CD8-positive, alpha-beta memory T cell (primary cell): ENCODE measurements at regions not wholly inside any gene's neighbourhood (a gene's known extent, or its start where the extent isn't known, plus 50 kb on each side); places are given as distances from the start of the nearest gene placed in this dataset.
"Not testable (repeated sequence)": the region's sequence is repeated elsewhere in the genome, so short reads cannot be mapped to it uniquely, and the experiment has no call there.

Experiments used
- CTCF ChIA-PET: fragments of 350-600 bp; sonication (Branson Sonifier 250); formaldehyde crosslinking; loops from one replicate; lab custom pipeline; 2021; ENCODE audit warnings: antibody characterized with exemption; lab: Charles Lee
- POLR2A ChIA-PET: fragments of 350-600 bp; sonication (Branson Sonifier 250); formaldehyde crosslinking; loops from one replicate; lab custom pipeline; 2021; ENCODE audit warnings: antibody characterized with exemption; lab: Charles Lee
- DNase-seq, 5 donors: peaks; one replicate each; pipeline versions ENCODE4 v3.0.0 to v3.0.0-alpha.2; 2020 to 2022; ENCODE audit warnings: mixed read lengths in 1 of 5
- H3K27ac ChIP-seq: one replicate; pipeline ENCODE4 v1.7.0; 2013; ENCODE audit warnings: low read depth, mild to moderate bottlenecking, low read length, moderate library complexity
- H3K27me3 ChIP-seq: 2 replicates; pipeline ENCODE4 v1.7.0; 2013; ENCODE audit warnings: low read length, mild to moderate bottlenecking; ENCODE audit not compliant: insufficient read depth, poor library complexity, severe bottlenecking
- H3K36me3 ChIP-seq: 2 replicates; pipeline ENCODE4 v1.7.0; 2013; ENCODE audit warnings: mild to moderate bottlenecking, low read length, moderate library complexity; ENCODE audit not compliant: insufficient read depth
- H3K4me1 ChIP-seq: 2 replicates; pipeline ENCODE4 v1.7.0; 2013; ENCODE audit warnings: mild to moderate bottlenecking, low read length, moderate library complexity; ENCODE audit not compliant: insufficient read depth
- H3K4me3 ChIP-seq: 2 replicates; pipeline ENCODE4 v1.7.0; 2013; ENCODE audit warnings: mild to moderate bottlenecking, low read length
- H3K9me3 ChIP-seq: 2 replicates; pipeline ENCODE4 v1.7.0; 2013; ENCODE audit warnings: mild to moderate bottlenecking, low read length
- H3K27ac Mint-ChIP-seq, 8 donors: one replicate each; pipeline ENCODE4 v1.8.0; 2020 to 2021; ENCODE audit warnings: mixed read lengths in 8 of 8, mild to moderate bottlenecking in 6 of 8, inconsistent platforms in 3 of 8, moderate library complexity in 3 of 8
- H3K27me3 Mint-ChIP-seq, 2 donors: one replicate each; pipeline ENCODE4 v1.8.0; 2020 to 2021; ENCODE audit warnings: mixed read lengths in 2 of 2, mild to moderate bottlenecking in 1 of 2, moderate library complexity in 1 of 2
- H3K36me3 Mint-ChIP-seq, 3 donors: one replicate each; pipeline ENCODE4 v1.8.0; 2020 to 2021; ENCODE audit warnings: mixed read lengths in 3 of 3, inconsistent platforms in 1 of 3, mild to moderate bottlenecking in 1 of 3
- H3K4me1 Mint-ChIP-seq, 3 donors: one replicate each; pipeline ENCODE4 v1.8.0; 2020 to 2021; ENCODE audit warnings: mixed read lengths in 3 of 3, inconsistent platforms in 1 of 3, mild to moderate bottlenecking in 1 of 3
- H3K4me3 Mint-ChIP-seq, 7 donors: one replicate each; pipeline ENCODE4 v1.8.0; 2020 to 2021; ENCODE audit warnings: mixed read lengths in 7 of 7, mild to moderate bottlenecking in 6 of 7, moderate library complexity in 4 of 7, inconsistent platforms in 2 of 7
- H3K9me3 Mint-ChIP-seq, 5 donors: one replicate each; pipeline ENCODE4 v1.8.0; 2020 to 2022; ENCODE audit warnings: mixed read lengths in 5 of 5, mild to moderate bottlenecking in 3 of 5, moderate library complexity in 2 of 5, inconsistent platforms in 1 of 5

DNA sequence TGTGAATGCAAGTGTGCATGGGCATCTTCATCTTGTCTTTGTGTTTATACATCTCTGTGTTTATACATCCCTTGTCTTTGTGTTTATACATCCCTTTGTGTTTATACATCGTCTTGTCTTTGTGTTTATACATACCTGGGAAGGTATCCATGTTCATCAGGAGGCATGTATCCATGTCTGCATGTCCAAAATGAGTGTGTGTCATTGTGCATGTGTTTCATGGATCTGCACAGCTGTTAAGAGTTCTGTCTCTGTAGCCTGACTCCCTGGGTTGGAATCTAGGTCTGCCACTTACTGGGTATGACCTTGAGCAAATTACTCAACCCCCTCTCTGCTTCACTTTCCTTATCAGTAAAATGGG is 50.1 kb upstream of the SIRPA start:
- Histone ChIP-seq H3K36me3 (no peaks in the 10 kb centered on the region), H3K9me3 (no peaks in the 10 kb centered on the region), H3K4me1 (no peaks in the 10 kb centered on the region), H3K27ac (no peak overlapping the region), H3K27me3 (no peaks in the 10 kb centered on the region), H3K4me3 (no peak overlapping the region)
- H3K9me3 Mint-ChIP-seq = peaks cover 0 to 5% (median 4%) of the 10 kb centered on the region in 5 donors
- POLR2A ChIA-PET = no interaction called here
- CTCF ChIA-PET = no interaction called here
- peaks cover 24 to 34% of the 10 kb centered on the region in 2 donors for H3K27me3 Mint-ChIP-seq
- H3K27ac Mint-ChIP-seq = no peak overlapping the region
- peaks cover 0 to 8% (median 1%) of the 10 kb centered on the region in 3 donors for H3K36me3 Mint-ChIP-seq
- H3K4me1 Mint-ChIP-seq = no peaks in the 10 kb centered on the region
- H3K4me3 Mint-ChIP-seq = no peak overlapping the region
- DNase-seq = no peak

DNA sequence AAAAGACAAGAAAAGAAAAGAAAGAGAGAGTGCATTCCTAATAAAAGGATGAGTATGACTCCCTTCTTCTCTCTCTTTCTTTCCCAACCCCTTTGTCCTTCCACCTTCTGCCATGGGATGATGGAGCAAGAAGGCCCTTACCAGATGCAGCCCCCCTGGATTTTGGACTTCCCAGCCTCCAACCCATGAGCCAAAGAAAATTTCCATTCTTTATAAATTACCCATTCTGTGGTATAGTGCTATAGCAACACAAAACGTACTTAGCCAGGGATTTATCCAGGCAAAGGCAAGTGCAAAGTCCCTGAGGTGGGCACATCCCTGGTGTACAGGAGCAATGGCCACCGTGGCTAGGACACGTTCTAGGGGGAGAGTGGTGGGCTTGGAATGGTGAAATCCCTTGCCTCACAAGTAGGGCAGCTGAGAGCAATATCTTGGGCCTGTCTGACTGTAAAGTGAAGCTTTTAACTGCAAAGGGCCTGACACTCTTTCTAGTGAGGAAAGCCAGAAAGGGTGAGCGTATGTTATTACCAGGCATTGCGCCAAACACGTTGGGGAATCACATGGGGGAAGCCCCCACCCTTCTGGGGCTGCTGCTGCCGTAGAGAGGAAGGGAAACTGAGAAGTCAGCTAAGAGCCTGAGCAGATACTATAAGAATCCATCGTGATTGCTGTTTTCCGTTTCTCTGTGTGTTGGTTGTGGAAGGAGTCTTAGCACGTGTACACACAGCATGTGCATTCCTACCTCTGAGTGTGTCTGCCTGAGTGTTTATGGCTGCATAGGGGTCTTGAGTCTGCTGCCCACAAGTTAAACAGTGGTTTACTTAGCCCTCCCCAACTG is 50.7 kb upstream of the SIRPA start:
- Histone ChIP-seq H3K4me1 (no peaks in the 10 kb centered on the region), H3K27ac (no peak overlapping the region), H3K9me3 (no peaks in the 10 kb centered on the region), H3K36me3 (no peaks in the 10 kb centered on the region), H3K4me3 (no peak overlapping the region), H3K27me3 (no peaks in the 10 kb centered on the region)
- no peak overlapping the region for H3K4me3 Mint-ChIP-seq
- peak in 1 of 5 donors; percentile 9 for DNase-seq
- peaks cover 0 to 8% (median 1%) of the 10 kb centered on the region in 3 donors for H3K36me3 Mint-ChIP-seq
- POLR2A ChIA-PET = no interaction called here
- H3K27me3 Mint-ChIP-seq = peaks cover 24 to 37% of the 10 kb centered on the region in 2 donors
- H3K9me3 Mint-ChIP-seq = peaks cover 0 to 5% (median 4%) of the 10 kb centered on the region in 5 donors
- CTCF ChIA-PET = no interaction called here
- no peak overlapping the region for H3K27ac Mint-ChIP-seq
- H3K4me1 Mint-ChIP-seq = no peaks in the 10 kb centered on the region

DNA sequence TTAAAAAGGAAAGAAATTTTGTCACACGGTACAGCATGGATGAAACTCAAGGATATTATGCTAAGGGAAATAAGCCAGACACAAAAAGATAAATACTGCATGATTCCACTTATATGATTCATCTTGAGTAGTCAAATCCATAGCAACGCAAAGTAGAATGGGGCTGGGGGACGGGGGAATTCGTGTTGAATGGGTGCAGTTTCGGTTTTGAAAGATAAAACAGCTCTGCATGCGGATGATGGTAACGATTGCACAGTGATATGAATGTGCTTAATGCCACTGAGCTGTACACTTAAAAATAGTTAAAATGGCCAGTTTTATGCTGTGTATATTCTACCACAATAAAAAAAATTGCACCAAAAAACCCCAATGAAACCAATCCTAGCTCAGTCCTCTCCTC is 52.9 kb upstream of the SIRPA start:
- Mint-ChIP-seq H3K4me3 (no peak overlapping the region), H3K4me1 (no peaks in the 10 kb centered on the region), H3K9me3 (peaks cover 0 to 5% (median 4%) of the 10 kb centered on the region in 5 donors), H3K27ac (no peak overlapping the region), H3K27me3 (peaks cover 18 to 32% of the 10 kb centered on the region in 2 donors), H3K36me3 (peaks cover 0 to 3% (median 0%) of the 10 kb centered on the region in 3 donors)
- POLR2A ChIA-PET = no interaction called here
- Histone ChIP-seq H3K27ac (no peak overlapping the region), H3K27me3 (no peaks in the 10 kb centered on the region), H3K9me3 (no peaks in the 10 kb centered on the region), H3K4me3 (no peak overlapping the region), H3K36me3 (no peaks in the 10 kb centered on the region), H3K4me1 (no peaks in the 10 kb centered on the region)
- DNase-seq = no peak
- CTCF ChIA-PET = no interaction called here

DNA sequence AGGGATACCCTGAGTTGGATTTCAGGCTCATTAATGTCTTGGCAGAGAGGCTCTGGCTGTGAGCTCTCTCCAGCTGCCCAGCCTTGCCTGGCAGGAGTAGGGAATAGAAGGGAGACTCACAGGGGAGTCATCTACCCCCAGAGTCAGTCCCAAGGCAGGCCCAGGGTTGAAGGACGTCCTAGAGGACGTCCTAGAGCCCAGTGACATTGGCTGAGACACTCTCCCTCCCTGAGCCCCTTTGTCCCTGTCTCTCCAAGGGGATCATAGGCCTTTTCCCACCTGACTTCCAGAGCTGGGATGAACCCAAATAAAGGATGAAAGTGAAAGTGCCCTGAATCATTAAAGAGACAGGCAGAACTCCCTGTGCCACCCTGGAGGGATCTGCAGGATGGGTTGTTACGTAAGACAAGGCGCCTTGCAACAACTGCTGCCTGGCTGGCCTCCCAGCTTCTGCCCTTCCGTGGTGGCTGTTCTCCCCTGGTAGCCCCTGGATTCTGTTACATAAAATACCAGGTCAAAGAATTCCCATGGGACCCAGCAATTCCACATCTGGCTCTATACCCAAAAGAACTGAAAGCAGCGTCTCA is 53.6 kb upstream of the SIRPA start:
- Mint-ChIP-seq H3K27ac (no peak overlapping the region), H3K27me3 (peaks cover 21 to 32% of the 10 kb centered on the region in 2 donors), H3K4me3 (no peak overlapping the region), H3K36me3 (peaks cover 0 to 3% (median 0%) of the 10 kb centered on the region in 3 donors), H3K9me3 (peaks cover 0 to 3% (median 1%) of the 10 kb centered on the region in 5 donors), H3K4me1 (no peaks in the 10 kb centered on the region)
- no peak for DNase-seq
- ChIA-PET CTCF (no interaction called here), POLR2A (no interaction called here)
- H3K4me1 ChIP-seq = no peaks in the 10 kb centered on the region
- no peaks in the 10 kb centered on the region for H3K27me3 ChIP-seq
- H3K27ac ChIP-seq = no peak overlapping the region
- H3K4me3 ChIP-seq = no peak overlapping the region
- no peaks in the 10 kb centered on the region for H3K9me3 ChIP-seq
- no peaks in the 10 kb centered on the region for H3K36me3 ChIP-seq

DNA sequence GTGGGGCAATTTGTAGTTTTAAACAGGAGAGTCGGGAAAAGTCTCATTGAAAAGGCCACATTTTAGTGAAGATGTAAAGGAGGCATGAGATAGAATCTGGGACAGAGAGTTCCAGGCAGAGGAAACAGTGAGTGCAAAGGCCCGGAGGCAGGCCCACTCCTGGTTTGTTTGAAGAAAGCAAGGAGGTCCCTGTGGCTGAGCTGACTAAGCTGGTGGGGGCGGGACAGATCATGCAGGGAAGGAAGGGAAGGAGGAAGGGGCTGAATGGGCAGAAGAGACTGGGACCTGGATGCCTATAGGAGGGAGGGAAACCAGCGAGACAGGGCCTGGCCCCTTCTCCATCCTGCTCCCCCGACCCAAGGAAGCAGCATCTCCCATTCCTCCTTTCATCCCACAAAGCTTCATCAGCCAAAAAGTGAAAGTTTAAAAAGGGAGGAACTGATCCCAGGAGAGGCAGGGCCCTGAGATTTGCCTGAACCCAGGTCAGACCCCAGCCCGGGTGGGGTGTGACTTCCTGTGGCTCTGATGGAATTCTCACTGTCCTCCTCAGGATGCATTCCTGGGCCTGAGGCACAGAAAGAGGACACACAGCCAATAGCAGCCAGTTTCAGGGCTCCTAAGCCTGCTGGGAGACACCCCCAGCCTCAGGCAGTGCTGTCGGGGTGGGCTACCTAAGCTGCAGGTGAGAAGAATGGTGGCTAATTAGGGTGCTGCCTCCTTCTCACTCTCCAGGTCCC is 54.2 kb upstream of the SIRPA start:
- no peaks in the 10 kb centered on the region for H3K4me1 Mint-ChIP-seq
- H3K27me3 ChIP-seq = no peaks in the 10 kb centered on the region
- no peak overlapping the region for H3K4me3 ChIP-seq
- DNase-seq = no peak
- H3K9me3 ChIP-seq = no peaks in the 10 kb centered on the region
- H3K27me3 Mint-ChIP-seq = peaks cover 23 to 32% of the 10 kb centered on the region in 2 donors
- no peak overlapping the region for H3K4me3 Mint-ChIP-seq
- no peaks in the 10 kb centered on the region for H3K9me3 Mint-ChIP-seq
- no peaks in the 10 kb centered on the region for H3K36me3 ChIP-seq
- H3K36me3 Mint-ChIP-seq = peaks cover 0 to under 1% (median 0%) of the 10 kb centered on the region in 3 donors
- no peaks in the 10 kb centered on the region for H3K4me1 ChIP-seq
- H3K27ac Mint-ChIP-seq = no peak overlapping the region
- ChIA-PET POLR2A (no interaction called here), CTCF (no interaction called here)
- no peak overlapping the region for H3K27ac ChIP-seq

DNA sequence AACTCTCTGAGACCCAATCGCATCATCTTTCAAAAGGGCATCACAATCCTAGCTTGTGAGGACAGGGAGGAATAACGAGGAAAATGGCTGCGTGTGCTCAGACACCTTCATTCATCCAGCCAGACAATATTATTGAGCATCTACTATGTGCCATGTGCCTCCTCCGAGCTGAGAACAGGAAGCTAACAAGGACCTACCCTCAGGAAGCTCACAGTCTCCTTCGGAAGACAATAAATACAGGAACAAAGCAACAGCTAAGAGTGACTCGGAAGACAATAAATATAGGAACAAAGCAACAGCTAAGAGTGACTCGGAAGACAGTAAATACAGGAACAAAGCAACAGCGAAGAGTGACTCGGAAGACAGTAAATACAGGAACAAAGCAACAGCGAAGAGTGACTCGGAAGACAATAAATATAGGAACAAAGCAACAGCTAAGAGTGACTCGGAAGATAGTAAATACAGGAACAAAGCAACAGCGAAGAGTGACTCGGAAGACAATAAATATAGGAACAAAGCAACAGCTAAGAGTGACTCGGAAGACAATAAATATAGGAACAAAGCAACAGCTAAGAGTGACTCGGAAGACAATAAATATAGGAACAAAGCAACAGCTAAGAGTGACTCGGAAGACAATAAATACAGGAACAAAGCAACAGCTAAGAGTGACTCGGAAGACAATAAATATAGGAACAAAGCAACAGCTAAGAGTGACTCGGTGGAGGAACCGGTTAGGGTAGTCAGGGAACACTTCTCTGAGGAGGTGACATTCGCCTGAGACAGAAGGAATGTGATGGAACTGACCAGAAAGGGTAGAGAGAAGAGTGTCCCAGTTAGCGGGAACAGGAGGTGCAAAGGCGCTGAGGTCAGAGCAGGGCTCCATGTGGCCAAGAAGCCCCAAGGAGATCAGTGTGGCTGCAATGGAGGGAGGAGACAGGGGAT is 55.6 kb upstream of the SIRPA start:
- H3K36me3 ChIP-seq, H3K4me1 Mint-ChIP-seq, H3K4me3 ChIP-seq, H3K36me3 Mint-ChIP-seq, H3K4me1 ChIP-seq, H3K9me3 Mint-ChIP-seq, H3K27ac ChIP-seq, POLR2A ChIA-PET, H3K4me3 Mint-ChIP-seq, DNase-seq, H3K27me3 ChIP-seq, H3K9me3 ChIP-seq: not testable (repeated sequence)
- CTCF ChIA-PET = interaction anchor here (1.1 kb wide), 1 partner anchor 9 kb away, joined by 3 read pairs; no protein-coding TSS in a partner anchor
- Mint-ChIP-seq H3K27me3 (peaks cover 20 to 30% of the 10 kb centered on the region in 2 donors), H3K27ac (peak overlapping the region in 1 of 8 donors; percentile 25)

DNA sequence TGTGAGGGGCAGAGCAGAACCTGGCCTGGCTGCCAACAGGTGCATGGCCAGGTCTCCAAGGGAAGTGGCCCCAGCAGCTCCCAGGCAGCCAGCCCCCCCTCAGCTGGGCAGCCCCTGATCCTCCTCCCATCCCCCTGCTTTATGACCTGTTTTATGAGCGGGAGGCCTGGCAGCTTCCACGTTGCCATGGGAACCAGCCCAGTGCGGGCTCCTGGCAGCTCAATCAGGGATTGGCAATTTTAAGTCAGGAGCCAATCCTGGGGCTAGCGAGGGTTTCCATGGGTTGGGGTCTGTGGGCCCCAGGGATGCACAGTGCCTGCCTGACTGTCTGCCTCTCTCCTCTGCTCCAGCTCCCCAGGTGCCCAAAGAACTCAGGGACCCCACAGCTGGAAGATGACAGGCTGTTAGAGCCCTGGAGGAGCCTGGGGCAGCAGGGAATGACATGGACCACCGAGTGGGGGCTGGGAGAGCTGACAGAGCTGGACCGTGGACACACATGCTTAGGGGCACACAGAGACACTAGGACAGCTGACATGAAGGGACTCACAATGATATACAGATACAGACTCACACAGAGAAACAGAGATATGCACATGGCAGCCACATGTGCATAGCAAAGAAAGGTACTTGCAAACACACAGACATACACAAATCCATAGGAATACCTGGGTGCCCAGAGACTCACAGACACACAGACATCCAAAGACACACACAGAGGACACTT is 56.5 kb upstream of the SIRPA start:
- ChIA-PET POLR2A (no interaction called here), CTCF (interaction anchor here (1.1 kb wide), 1 partner anchor 8 kb away, joined by 3 read pairs; no protein-coding TSS in a partner anchor)
- no peaks in the 10 kb centered on the region for H3K4me1 Mint-ChIP-seq
- H3K36me3 ChIP-seq = no peaks in the 10 kb centered on the region
- no peaks in the 10 kb centered on the region for H3K27me3 ChIP-seq
- H3K27me3 Mint-ChIP-seq = peaks cover 18 to 35% of the 10 kb centered on the region in 2 donors
- no peak overlapping the region for H3K4me3 Mint-ChIP-seq
- H3K4me1 ChIP-seq = no peaks in the 10 kb centered on the region
- no peaks in the 10 kb centered on the region for H3K9me3 Mint-ChIP-seq
- H3K27ac ChIP-seq = no peak overlapping the region
- no peaks in the 10 kb centered on the region for H3K9me3 ChIP-seq
- H3K36me3 Mint-ChIP-seq = no peaks in the 10 kb centered on the region
- no peak overlapping the region for H3K27ac Mint-ChIP-seq
- no peak for DNase-seq
- H3K4me3 ChIP-seq = no peak overlapping the region
